ENCODE measurements at regions not wholly inside any gene's neighbourhood (a gene's known extent, or its start where the extent isn't known, plus 50 kb on each side); places are given as distances from the start of the nearest gene placed in this dataset.
A peak's percentile ranks its signal among the peaks of the same experiment; 100 is the strongest.

- no peak overlapping the region for H3K27ac ChIP-seq (ENCODE audit: insufficient read length, low read depth, low read length)
- no peak overlapping the region for H3K4me2 ChIP-seq (ENCODE audit: insufficient read depth, insufficient read length, low read length)
- H3K9ac ChIP-seq (ENCODE audit: extremely low read depth, insufficient read length, low read length), result no peak overlapping the region
- TF ChIP-seq CTCF (conservative IDR thresholded peaks at IDR 0.05), result no peak
- Mint-ChIP-seq H3K27me3 (ENCODE audit: low read depth) (no peaks in the 10 kb centered on the region), H3K4me1 (peaks cover 14 to 16% of the 10 kb centered on the region in 2 experiments), H3K9me3 (no peaks in the 10 kb centered on the region), H3K27ac (peak overlapping the region in 1 of 3 experiments; percentile 26; a peak in 1 of 7 replicates), H3K4me3 (no peak overlapping the region), H3K36me3 (ENCODE audit: insufficient read depth in 1 of 3, low read depth in 3 of 3) (peaks cover 15 to 24% (median 16%) of the 10 kb centered on the region in 3 experiments; a peak in 6 of 7 replicates)
- H3K23ac ChIP-seq (ENCODE audit: insufficient read length, low read depth, low read length), result no peak overlapping the region
- no peak overlapping the region for H2BK20ac ChIP-seq (ENCODE audit: low read depth, low read length, poor library complexity, severe bottlenecking)
- no CpG with 5 or more reads among the region's 2 CpGs for WGBS (ENCODE audit: extremely low coverage, insufficient read length, low lambda C conversion rate)
- no peak overlapping the region for H2AFZ ChIP-seq (ENCODE audit: low read length)
- no peak overlapping the region for H2BK12ac ChIP-seq (ENCODE audit: insufficient read length, low read depth, low read length)
- H4K5ac ChIP-seq (ENCODE audit: insufficient read length, low read depth, low read length), result no peak overlapping the region
- no peak overlapping the region for H3K56ac ChIP-seq (ENCODE audit: insufficient read length, low read depth, low read length)
- no peak overlapping the region for H2BK15ac ChIP-seq (ENCODE audit: low read depth, low read length)
- H3T11ph ChIP-seq (ENCODE audit: low read length), result no peak overlapping the region
- H3K23me2 ChIP-seq (ENCODE audit: insufficient read length, low read depth, low read length, poor library complexity, severe bottlenecking), result no peaks in the 10 kb centered on the region
- no peak overlapping the region for H2BK5ac ChIP-seq (ENCODE audit: insufficient read length, low read length)
- H2AK5ac ChIP-seq (ENCODE audit: insufficient read length, low read length), result no peak overlapping the region
- H4K8ac ChIP-seq (replicated peaks; ENCODE audit: insufficient read length, low read depth, low read length), result no peak overlapping the region
- H3K18ac ChIP-seq (ENCODE audit: insufficient read length, low read depth, low read length), result no peak overlapping the region
- no peak overlapping the region for H2BK120ac ChIP-seq (ENCODE audit: low read depth, low read length, poor library complexity, severe bottlenecking)
- H3K27me3 ChIP-seq (ENCODE audit: insufficient read depth, low read length), result no peaks in the 10 kb centered on the region
- H3K79me1 ChIP-seq (ENCODE audit: insufficient read depth, low read depth, low read length, poor library complexity, severe bottlenecking), result no peaks in the 10 kb centered on the region
- H3K9me3 ChIP-seq (ENCODE audit: control insufficient read depth, low read depth, low read length), result no peaks in the 10 kb centered on the region
- H3K4ac ChIP-seq (ENCODE audit: low read depth, low read length), result no peak overlapping the region
- no peak for DNase-seq
- H3K14ac ChIP-seq (ENCODE audit: insufficient read depth, low read length), result no peak overlapping the region
- peaks cover 2% of the 10 kb centered on the region; the same call in 1 of the 2 replicates for H3K4me1 ChIP-seq (ENCODE audit: insufficient read depth, low read length)
- H4K20me1 ChIP-seq (ENCODE audit: control insufficient read depth, insufficient read depth, insufficient read length), result no peaks in the 10 kb centered on the region
- H3K79me2 ChIP-seq (ENCODE audit: insufficient read depth, low read length), result no peaks in the 10 kb centered on the region
- no peak overlapping the region for H4K91ac ChIP-seq (ENCODE audit: insufficient read length, low read depth, low read length)
Measured at GRCh38 chr7:112892263-112892662, 102.1 kb upstream of the TMEM168 start.
